A673 (cell line): ENCODE measurements at regions not wholly inside any gene's neighbourhood (a gene's known extent, or its start where the extent isn't known, plus 50 kb on each side); places are given as distances from the start of the nearest gene placed in this dataset.

Source experiments
- CTCF ChIP-seq: fragments of 300-800, 200-600 bp; sonication (generic); conservative IDR thresholded peaks from 2 replicates; pipeline ENCODE4 v1.5.1; 2017; ENCODE audit warnings: low read depth, mild to moderate bottlenecking, antibody characterized with exemption, low read length, moderate library complexity, mixed read lengths
- EZH2 ChIP-seq: fragments of 200-600 bp; sonication (generic); IDR thresholded peaks from 2 replicates; pipeline ENCODE4 v1.6.1; 2017; ENCODE audit warnings: borderline replicate concordance, low read depth, mild to moderate bottlenecking, mixed read lengths, antibody characterized with exemption, low read length; ENCODE audit not compliant: poor library complexity, severe bottlenecking

GRCh38 chr1:112251766-112252506 lies 144.1 kb upstream of the CTTNBP2NL start:
- TF ChIP-seq CTCF: no peak
- TF ChIP-seq EZH2: no peak
